ENCODE measurements at regions not wholly inside any gene's neighbourhood (a gene's known extent, or its start where the extent isn't known, plus 50 kb on each side); places are given as distances from the start of the nearest gene placed in this dataset.

- H3K4me3 Mint-ChIP-seq: no peak overlapping the region
- no peak overlapping the region for H3K27ac Mint-ChIP-seq
- H3K4me1 Mint-ChIP-seq: no peaks in the 10 kb centered on the region
- TF ChIP-seq CTCF (IDR thresholded peaks at IDR 0.05; ENCODE audit: unreplicated experiment in 3 of 3): no peak
- H3K27me3 Mint-ChIP-seq (ENCODE audit: low read depth): no peaks in the 10 kb centered on the region
- H3K36me3 Mint-ChIP-seq (ENCODE audit: low read depth): no peaks in the 10 kb centered on the region
- peaks cover 2% of the 10 kb centered on the region for H3K9me3 Mint-ChIP-seq
Measured at GRCh38 chr2:58667137-58667774, 426.1 kb upstream of the FANCL start.

- no peaks in the 10 kb centered on the region for H3K36me3 Mint-ChIP-seq (ENCODE audit: low read depth)
- no peaks in the 10 kb centered on the region for H3K4me1 Mint-ChIP-seq
- TF ChIP-seq CTCF (IDR thresholded peaks at IDR 0.05; ENCODE audit: unreplicated experiment in 3 of 3): no peak
- H3K27ac Mint-ChIP-seq: no peak overlapping the region
- peaks cover 2% of the 10 kb centered on the region for H3K9me3 Mint-ChIP-seq
- H3K27me3 Mint-ChIP-seq (ENCODE audit: low read depth): no peaks in the 10 kb centered on the region
- H3K4me3 Mint-ChIP-seq: no peak overlapping the region
Measured at GRCh38 chr2:58666323-58666970, 425.3 kb upstream of the FANCL start.

GRCh38 chr2:58665154-58665553 is 424.0 kb upstream of the FANCL start:
- H3K36me3 Mint-ChIP-seq (ENCODE audit: low read depth): no peaks in the 10 kb centered on the region
- TF ChIP-seq CTCF (IDR thresholded peaks at IDR 0.05; ENCODE audit: unreplicated experiment in 3 of 3): no peak
- H3K27me3 Mint-ChIP-seq (ENCODE audit: low read depth): no peaks in the 10 kb centered on the region
- H3K9me3 Mint-ChIP-seq: peaks cover 2% of the 10 kb centered on the region
- no peaks in the 10 kb centered on the region for H3K4me1 Mint-ChIP-seq
- H3K4me3 Mint-ChIP-seq: no peak overlapping the region
- H3K27ac Mint-ChIP-seq: no peak overlapping the region

- TF ChIP-seq CTCF (IDR thresholded peaks at IDR 0.05; ENCODE audit: unreplicated experiment in 3 of 3): no peak
- Mint-ChIP-seq H3K27me3 (ENCODE audit: low read depth) (no peaks in the 10 kb centered on the region), H3K27ac (no peak overlapping the region), H3K36me3 (ENCODE audit: low read depth) (no peaks in the 10 kb centered on the region), H3K4me3 (no peak overlapping the region), H3K4me1 (no peaks in the 10 kb centered on the region), H3K9me3 (peaks cover 2% of the 10 kb centered on the region)
Measured at GRCh38 chr2:58664523-58665151, 423.5 kb upstream of the FANCL start.

- H3K4me1 Mint-ChIP-seq: no peaks in the 10 kb centered on the region
- TF ChIP-seq CTCF (IDR thresholded peaks at IDR 0.05; ENCODE audit: unreplicated experiment in 3 of 3): no peak
- no peak overlapping the region for H3K27ac Mint-ChIP-seq
- H3K27me3 Mint-ChIP-seq (ENCODE audit: low read depth): no peaks in the 10 kb centered on the region
- H3K4me3 Mint-ChIP-seq: no peak overlapping the region
- no peaks in the 10 kb centered on the region for H3K9me3 Mint-ChIP-seq
- no peaks in the 10 kb centered on the region for H3K36me3 Mint-ChIP-seq (ENCODE audit: low read depth)
Measured at GRCh38 chr2:58660046-58660445, 418.9 kb upstream of the FANCL start.

Data from nephron (organoid).